OCI-LY1 (cell line): ENCODE measurements at regions not wholly inside any gene's neighbourhood (a gene's known extent, or its start where the extent isn't known, plus 50 kb on each side); places are given as distances from the start of the nearest gene placed in this dataset.

ENCODE experiments used
- H2AFZ ChIP-seq: fragments of 200-600 bp; sonication (generic), shearing (Covaris generic); 2 replicates; pipeline ENCODE4 v1.6.0; 2014; ENCODE audit warnings: antibody characterized with exemption, mild to moderate bottlenecking, low read length
- H3F3A ChIP-seq: fragments of 200-600 bp; sonication (generic), shearing (Covaris generic); 2 replicates; pipeline ENCODE4 v1.6.0; 2014; ENCODE audit warnings: mild to moderate bottlenecking, antibody characterized with exemption, low read length, moderate library complexity; ENCODE audit not compliant: insufficient read depth
- H3K27ac ChIP-seq: fragments of 200-600 bp; sonication (generic); 2 replicates; pipeline ENCODE4 v1.5.1; 2014; ENCODE audit warnings: low read length, mixed run types, mild to moderate bottlenecking, low read depth; ENCODE audit not compliant: poor library complexity, severe bottlenecking
- H3K27me3 ChIP-seq: fragments of 200-600 bp; sonication (generic); 2 replicates; pipeline ENCODE4 v1.6.0; 2014; ENCODE audit warnings: antibody characterized with exemption, mild to moderate bottlenecking, low read length, moderate library complexity; ENCODE audit not compliant: insufficient read depth
- H3K36me3 ChIP-seq: fragments of 200-600 bp; sonication (generic); 2 replicates; pipeline ENCODE4 v1.6.1; 2014; ENCODE audit warnings: mild to moderate bottlenecking, antibody characterized with exemption, low read length, moderate library complexity, mixed read lengths; ENCODE audit not compliant: insufficient read depth
- H3K4me1 ChIP-seq: fragments of 200-600 bp; sonication (generic); 2 replicates; pipeline ENCODE4 v1.5.1; 2014; ENCODE audit warnings: mild to moderate bottlenecking, low read length, moderate library complexity; ENCODE audit not compliant: insufficient read depth, severe bottlenecking
- H3K4me2 ChIP-seq: fragments of 200-600 bp; sonication (generic), shearing (Covaris generic); 2 replicates; pipeline ENCODE4 v1.6.1; 2014; ENCODE audit warnings: low read length
- H3K4me3 ChIP-seq: fragments of 200-600 bp; sonication (generic); 2 replicates; pipeline ENCODE4 v1.5.1; 2014; ENCODE audit warnings: low read length, low read depth, mild to moderate bottlenecking, mixed read lengths; ENCODE audit not compliant: poor library complexity, severe bottlenecking
- H3K79me2 ChIP-seq: fragments of 200-600 bp; shearing (Covaris generic); 2 replicates; pipeline ENCODE4 v1.6.1; 2016; ENCODE audit warnings: mixed run types, low read length, mixed read lengths; ENCODE audit not compliant: insufficient read depth
- H3K9ac ChIP-seq: fragments of 200-600 bp; sonication (generic), shearing (Covaris generic); 2 replicates; pipeline ENCODE4 v1.6.1; 2014; ENCODE audit warnings: mild to moderate bottlenecking, low read length, mixed read lengths
- H3K9me2 ChIP-seq: fragments of 200-600 bp; sonication (generic), shearing (Covaris generic); 2 replicates; pipeline ENCODE4 v1.6.1; 2014; ENCODE audit warnings: low read depth, mild to moderate bottlenecking, low read length, mixed read lengths
- H3K9me3 ChIP-seq: fragments of 200-600 bp; shearing (Covaris generic); 2 replicates; pipeline ENCODE4 v1.6.1; 2014; ENCODE audit warnings: low read length, mixed read lengths
- H4K20me1 ChIP-seq: fragments of 200-600 bp; sonication (generic), shearing (Covaris generic); 2 replicates; pipeline ENCODE4 v1.6.0; 2016; ENCODE audit warnings: mild to moderate bottlenecking, low read length; ENCODE audit not compliant: insufficient read depth
- CTCF ChIP-seq: fragments of 200-600 bp; sonication (generic), shearing (Covaris generic); IDR thresholded peaks from 2 replicates; pipeline ENCODE4 v1.5.1; 2017; ENCODE audit warnings: mild to moderate bottlenecking, antibody characterized with exemption, low read length, moderate library complexity, mixed read lengths
- EZH2 ChIP-seq: fragments of 200-600 bp; sonication (generic), shearing (Covaris generic); IDR thresholded peaks from 2 replicates; pipeline ENCODE4 v1.8.0; 2017; ENCODE audit warnings: borderline replicate concordance, mixed run types, mild to moderate bottlenecking, antibody characterized with exemption, low read length, moderate library complexity, mixed read lengths

DNA sequence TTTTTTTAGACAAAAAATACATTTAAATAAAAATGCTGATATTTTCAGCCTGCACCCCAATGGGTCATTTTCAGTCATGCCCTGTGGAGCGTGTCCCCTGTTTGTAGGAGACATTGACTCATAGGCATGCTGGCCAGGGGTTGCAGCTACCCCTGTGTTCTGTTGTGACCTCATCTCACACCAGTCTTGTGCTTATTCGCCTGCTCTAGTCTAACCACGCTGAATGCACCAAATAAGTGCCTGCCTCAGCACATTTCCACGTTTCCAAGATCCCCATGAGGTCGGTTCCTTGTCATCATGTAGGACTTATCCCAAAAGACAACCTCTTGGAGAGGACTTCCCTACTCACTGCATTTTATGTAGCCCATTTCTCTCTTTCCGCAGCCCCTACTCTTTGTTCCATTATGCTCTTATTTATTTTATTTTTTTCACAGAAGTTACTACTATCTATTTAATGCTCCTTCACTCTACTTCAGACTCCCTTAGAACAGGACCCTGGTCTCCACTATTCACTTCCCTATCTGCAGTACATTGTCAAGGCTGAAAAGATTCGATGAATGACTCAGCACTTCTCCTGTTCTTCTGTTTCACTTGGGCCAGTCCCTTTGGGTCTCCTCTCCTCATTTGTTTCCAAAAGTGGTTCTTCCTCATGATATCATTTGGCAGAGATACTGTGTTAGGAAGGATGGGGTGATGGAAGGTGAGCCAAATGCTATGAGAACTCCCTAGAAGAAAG lies 109.7 kb downstream of the MSL3 start:
- Histone ChIP-seq H3K27me3 (no peaks in the 10 kb centered on the region), H3F3A (no peaks in the 10 kb centered on the region)

DNA sequence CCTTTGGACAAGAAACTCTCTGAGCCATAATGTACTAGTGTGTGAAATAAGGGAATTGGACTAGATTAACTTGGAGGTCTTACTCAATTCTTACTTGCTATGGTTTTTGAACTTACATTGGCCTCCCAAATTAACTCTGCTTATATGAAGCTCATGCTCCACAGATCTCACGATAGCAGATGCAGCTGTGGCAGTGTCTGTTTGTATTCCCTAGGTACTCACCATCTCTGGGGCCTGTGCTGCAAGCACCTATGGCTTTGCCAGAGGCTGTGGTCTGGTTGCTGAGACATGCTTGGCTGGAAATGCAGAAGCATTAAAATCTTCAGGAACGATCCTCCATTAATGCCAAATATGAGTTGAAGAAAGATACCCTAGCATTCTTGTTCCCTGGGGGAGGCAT lies 112.8 kb downstream of the MSL3 start:
- Histone ChIP-seq H3K4me1 (no peaks in the 10 kb centered on the region), H2AFZ (no peak overlapping the region), H3K9ac (no peak overlapping the region), H3K4me3 (no peak overlapping the region), H3K27ac (no peak overlapping the region), H3K79me2 (no peaks in the 10 kb centered on the region), H3K27me3 (no peaks in the 10 kb centered on the region), H3K4me2 (no peak overlapping the region), H3K36me3 (no peaks in the 10 kb centered on the region), H3F3A (no peaks in the 10 kb centered on the region), H3K9me3 (no peaks in the 10 kb centered on the region), H4K20me1 (no peaks in the 10 kb centered on the region), H3K9me2 (no peaks in the 10 kb centered on the region)
- TF ChIP-seq EZH2, result no peak
- no peak for TF ChIP-seq CTCF

More for the DNA sequence above, 109.7 kb downstream of the MSL3 start:
- H2AFZ ChIP-seq, result no peak overlapping the region
- no peak overlapping the region for H3K4me2 ChIP-seq
- H3K9ac ChIP-seq, result no peak overlapping the region
- no peaks in the 10 kb centered on the region for H3K9me3 ChIP-seq
- H3K9me2 ChIP-seq, result no peaks in the 10 kb centered on the region
- no peak overlapping the region for H3K27ac ChIP-seq
- no peaks in the 10 kb centered on the region for H3K4me1 ChIP-seq
- no peaks in the 10 kb centered on the region for H3K79me2 ChIP-seq
- no peaks in the 10 kb centered on the region for H4K20me1 ChIP-seq
- no peaks in the 10 kb centered on the region for H3K36me3 ChIP-seq
- no peak for TF ChIP-seq CTCF
- TF ChIP-seq EZH2, result no peak
- H3K4me3 ChIP-seq, result no peak overlapping the region

DNA sequence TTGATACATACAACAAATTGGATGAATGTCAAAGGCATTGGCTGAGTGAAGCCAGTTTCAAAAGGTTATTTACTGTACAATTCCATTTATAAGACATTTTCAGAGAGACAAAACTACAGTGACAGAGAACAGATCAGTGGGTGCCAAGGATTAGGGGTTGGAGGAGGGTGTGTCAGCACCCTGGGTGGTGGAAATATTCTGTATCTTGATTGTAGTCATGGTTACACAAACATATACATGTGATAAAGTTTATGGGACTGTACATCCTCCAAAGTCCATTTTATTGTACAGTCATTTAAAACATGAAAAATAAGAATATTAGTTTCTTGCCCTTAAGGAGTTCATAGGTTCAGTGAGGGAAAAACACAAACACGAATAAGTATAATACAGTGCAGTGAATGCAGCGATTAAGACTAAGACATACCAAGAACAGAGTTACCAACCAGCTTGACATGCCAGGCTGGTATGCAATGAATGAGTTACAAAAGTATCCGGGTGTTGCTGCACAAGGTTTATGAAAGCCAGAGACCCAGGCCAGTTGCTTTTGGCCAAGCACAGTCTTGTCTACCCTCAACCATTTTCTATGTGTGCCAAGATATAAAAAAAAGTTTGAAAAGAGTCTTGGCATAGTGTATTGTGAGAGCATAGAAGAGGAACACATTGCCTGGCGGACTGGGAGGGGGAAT lies 123.6 kb downstream of the MSL3 start:
- Histone ChIP-seq H3K27ac (no peak overlapping the region), H3K4me2 (no peak overlapping the region), H3K4me1 (no peaks in the 10 kb centered on the region), H3K36me3 (no peaks in the 10 kb centered on the region), H3K27me3 (no peaks in the 10 kb centered on the region), H4K20me1 (no peaks in the 10 kb centered on the region), H3K9ac (no peak overlapping the region), H3K9me2 (no peaks in the 10 kb centered on the region), H3K9me3 (no peaks in the 10 kb centered on the region), H3F3A (no peaks in the 10 kb centered on the region), H3K79me2 (no peaks in the 10 kb centered on the region), H2AFZ (no peak overlapping the region), H3K4me3 (no peak overlapping the region)
- TF ChIP-seq EZH2 (no peak), CTCF (no peak)
